Ascending aorta (tissue), 2 donors: ENCODE measurements at regions not wholly inside any gene's neighbourhood (a gene's known extent, or its start where the extent isn't known, plus 50 kb on each side); places are given as distances from the start of the nearest gene placed in this dataset.

ENCODE experiments used
- DNase-seq, 2 donors: peaks; one replicate each; pipeline ENCODE4 v3.0.0-alpha.2; 2019; ENCODE audit warnings: low spot score in 2 of 2
- H3K27ac ChIP-seq, 2 donors: fragments of 200-600 bp; sonication (generic); one replicate each; pipeline ENCODE4 v1.5.1; 2016 to 2017; ENCODE audit warnings: mild to moderate bottlenecking in 1 of 2
- H3K27me3 ChIP-seq: fragments of 200-600 bp; sonication (generic); one replicate; pipeline ENCODE4 v1.5.1; 2017
- H3K36me3 ChIP-seq, 2 donors: fragments of 200-600 bp; sonication (generic); one replicate each; pipeline ENCODE4 v1.5.1; 2016
- H3K4me1 ChIP-seq, 2 donors: fragments of 200-600 bp; sonication (generic); one replicate each; pipeline ENCODE4 v1.5.1; 2016 to 2017; ENCODE audit warnings: mild to moderate bottlenecking in 1 of 2
- H3K4me3 ChIP-seq, 2 donors: fragments of 200-600 bp; sonication (generic); one replicate each; pipeline ENCODE4 v1.5.1; 2016 to 2017; ENCODE audit warnings: mild to moderate bottlenecking in 1 of 2
- H3K9me3 ChIP-seq, 2 donors: fragments of 200-600 bp; sonication (generic); one replicate each; pipeline ENCODE4 v1.5.1; 2016
- CTCF ChIP-seq, 3 experiments: fragments of 200-600 bp in 2 of 3; fragments of 450-650 bp in 1 of 3; sonication (generic) in 2 of 3; IDR thresholded peaks; one replicate each; pipeline ENCODE4 v1.5.1; 2016 to 2019; ENCODE audit warnings: antibody characterized with exemption in 3 of 3, mild to moderate bottlenecking in 1 of 3, moderate library complexity in 1 of 3
- intact Hi-C: fragments of 100-400 bp; cut with DNase I; formaldehyde crosslinking; loops from one replicate; pipeline ENCODE4 v1.15.1; 2023

GRCh38 chr2:226603606-226604005 is 196.0 kb downstream of the IRS1 start:
- TF ChIP-seq CTCF (IDR thresholded peaks at IDR 0.05) = no peak
- Histone ChIP-seq H3K27me3 (no peaks in the 10 kb centered on the region), H3K4me1 (no peaks in the 10 kb centered on the region), H3K9me3 (no peaks in the 10 kb centered on the region), H3K27ac (no peak overlapping the region), H3K4me3 (no peak overlapping the region), H3K36me3 (no peaks in the 10 kb centered on the region)
- no peak for DNase-seq
- intact Hi-C loops = no loop called here

GRCh38 chr2:226601881-226602662 is 197.5 kb downstream of the IRS1 start:
- Histone ChIP-seq H3K4me1 (no peaks in the 10 kb centered on the region), H3K27me3 (no peaks in the 10 kb centered on the region), H3K36me3 (no peaks in the 10 kb centered on the region), H3K4me3 (no peak overlapping the region), H3K9me3 (no peaks in the 10 kb centered on the region), H3K27ac (no peak overlapping the region)
- intact Hi-C loops = no loop called here
- TF ChIP-seq CTCF (IDR thresholded peaks at IDR 0.05) = no peak
- no peak for DNase-seq

GRCh38 chr2:226600802-226601201 is 198.8 kb downstream of the IRS1 start:
- DNase-seq = no peak
- Histone ChIP-seq H3K4me1 (no peaks in the 10 kb centered on the region), H3K27me3 (no peaks in the 10 kb centered on the region), H3K36me3 (no peaks in the 10 kb centered on the region), H3K9me3 (no peaks in the 10 kb centered on the region), H3K27ac (no peak overlapping the region), H3K4me3 (no peak overlapping the region)
- TF ChIP-seq CTCF (IDR thresholded peaks at IDR 0.05) = no peak
- intact Hi-C loops = no loop called here

- H3K4me1 ChIP-seq = no peaks in the 10 kb centered on the region
- no peaks in the 10 kb centered on the region for H3K9me3 ChIP-seq
- H3K27ac ChIP-seq = no peak overlapping the region
- no peak for DNase-seq
- intact Hi-C loops = no loop called here
- no peaks in the 10 kb centered on the region for H3K36me3 ChIP-seq
- no peak for TF ChIP-seq CTCF (IDR thresholded peaks at IDR 0.05)
- no peak overlapping the region for H3K4me3 ChIP-seq
- H3K27me3 ChIP-seq = no peaks in the 10 kb centered on the region
Measured at GRCh38 chr2:226600184-226600583, 199.4 kb downstream of the IRS1 start.

GRCh38 chr2:226589043-226589442 is 210.6 kb downstream of the IRS1 start:
- no peaks in the 10 kb centered on the region for H3K36me3 ChIP-seq
- no peaks in the 10 kb centered on the region for H3K27me3 ChIP-seq
- no peak overlapping the region for H3K4me3 ChIP-seq
- H3K27ac ChIP-seq = no peak overlapping the region
- TF ChIP-seq CTCF (IDR thresholded peaks at IDR 0.05) = no peak
- intact Hi-C loops = no loop called here
- DNase-seq = no peak
- H3K9me3 ChIP-seq = peaks cover 3 to 12% of the 10 kb centered on the region in 2 donors
- H3K4me1 ChIP-seq = no peaks in the 10 kb centered on the region
